Hepatocyte (in vitro differentiated cells): ENCODE measurements at regions not wholly inside any gene's neighbourhood (a gene's known extent, or its start where the extent isn't known, plus 50 kb on each side); places are given as distances from the start of the nearest gene placed in this dataset.

ENCODE experiments used
- DNase-seq: peaks from one replicate; pipeline ENCODE4 v3.0.0-alpha.2; 2016; ENCODE audit warnings: low spot score
- H2AFZ ChIP-seq: fragments of 200-600 bp; sonication (generic); 2 replicates; pipeline ENCODE4 v1.6.0; 2016; ENCODE audit warnings: antibody characterized with exemption, mild to moderate bottlenecking
- H3K27ac ChIP-seq: fragments of 200-600 bp; sonication (generic); 2 replicates; pipeline ENCODE4 v1.5.1; 2016; ENCODE audit warnings: mild to moderate bottlenecking
- H3K27me3 ChIP-seq: fragments of 200-600 bp; sonication (generic); 2 replicates; pipeline ENCODE4 v1.6.1; 2016
- H3K36me3 ChIP-seq: fragments of 200-600 bp; sonication (generic); replicated peaks from 2 replicates; pipeline ENCODE4 v1.5.1; 2016; ENCODE audit warnings: low read depth; ENCODE audit not compliant: insufficient read depth
- H3K4me1 ChIP-seq: fragments of 200-600 bp; sonication (generic); 2 replicates; pipeline ENCODE4 v1.5.1; 2016; ENCODE audit warnings: mild to moderate bottlenecking, moderate library complexity; ENCODE audit not compliant: insufficient read depth
- H3K4me2 ChIP-seq: fragments of 200-600 bp; sonication (generic); 2 replicates; pipeline ENCODE4 v1.6.0; 2016
- H3K4me3 ChIP-seq: fragments of 200-600 bp; sonication (generic); 2 replicates; pipeline ENCODE4 v1.5.1; 2016; ENCODE audit warnings: mild to moderate bottlenecking
- H3K79me2 ChIP-seq: fragments of 200-600 bp; sonication (generic); 2 replicates; pipeline ENCODE4 v1.6.0; 2017; ENCODE audit warnings: mild to moderate bottlenecking
- H3K9me2 ChIP-seq: fragments of 200-600 bp; sonication (generic); replicated peaks from 2 replicates; pipeline ENCODE4 v1.6.0; 2017; ENCODE audit warnings: mild to moderate bottlenecking; ENCODE audit not compliant: insufficient read depth
- H3K9me3 ChIP-seq: fragments of 200-600 bp; sonication (generic); 2 replicates; pipeline ENCODE4 v1.5.1; 2016; ENCODE audit warnings: low read depth, mild to moderate bottlenecking
- H4K20me1 ChIP-seq: fragments of 200-600 bp; sonication (generic); 2 replicates; pipeline ENCODE4 v1.6.0; 2016; ENCODE audit warnings: mild to moderate bottlenecking; ENCODE audit not compliant: insufficient read depth, poor library complexity, severe bottlenecking
- EZH2 ChIP-seq: fragments of 200-600 bp; sonication (generic); IDR thresholded peaks from 2 replicates; pipeline ENCODE4 v1.6.1; 2016; ENCODE audit warnings: antibody characterized with exemption, mild to moderate bottlenecking, borderline replicate concordance
- EZH2phosphoT487 ChIP-seq: fragments of 200-600 bp; sonication (generic); IDR thresholded peaks from one replicate; pipeline ENCODE4 v1.6.1; 2018; ENCODE audit warnings: antibody characterized with exemption, mild to moderate bottlenecking, low read depth, moderate library complexity; ENCODE audit not compliant: unreplicated experiment, severe bottlenecking
- WGBS: methylation state at CpG from one replicate; pipeline ENCODE4 v1.1.6; 2016; ENCODE audit warnings: low lambda C conversion rate; ENCODE audit errors: missing lambda C conversion rate; 5-methylcytosine and 5-hydroxymethylcytosine counted together
- TF ChIP-seq, protein P1 (sequence below): fragments of 200-600 bp; sonication (generic); IDR thresholded peaks from 2 replicates; pipeline ENCODE4 v1.5.1; 2016; ENCODE audit warnings: antibody characterized with exemption, mild to moderate bottlenecking; ENCODE audit not compliant: poor library complexity

DNA sequence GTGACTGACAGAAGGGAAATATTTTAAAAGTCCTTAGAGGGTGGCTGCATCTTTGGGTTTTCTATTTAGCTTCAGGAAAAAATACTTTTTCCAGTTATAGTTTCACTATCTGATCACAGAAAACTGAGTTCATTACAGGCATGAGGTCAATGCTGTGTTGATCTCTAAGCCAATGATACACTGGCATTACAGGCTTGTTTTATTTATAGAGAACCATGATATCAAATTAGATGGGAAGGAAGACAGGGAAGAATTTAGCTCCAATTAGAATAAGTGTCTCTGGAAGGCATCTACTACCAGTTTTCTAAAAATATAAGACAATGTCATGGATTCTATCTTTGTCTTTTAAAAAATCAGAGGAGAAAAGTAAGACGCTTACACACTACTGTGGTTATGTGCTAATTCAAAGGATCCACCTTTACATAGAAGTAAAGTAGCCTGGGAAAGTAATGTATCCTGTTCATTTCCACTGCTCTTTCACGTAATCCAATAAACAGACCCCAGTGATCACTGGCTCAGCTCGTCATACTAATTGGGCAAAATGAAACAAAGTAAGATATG, 344.5 kb upstream of the PPARGC1A start:
- no peak overlapping the region for H3K4me3 ChIP-seq
- peaks cover 4% of the 10 kb centered on the region for H3K27me3 ChIP-seq
- no peak overlapping the region for H3K4me2 ChIP-seq
- no peak for DNase-seq
- H3K9me3 ChIP-seq = no peaks in the 10 kb centered on the region
- no peaks in the 10 kb centered on the region for H3K36me3 ChIP-seq
- 77% methylated on average over 3 of the region's 3 CpGs for WGBS
- TF ChIP-seq EZH2phosphoT487 (no peak), EZH2 (no peak)
- TF ChIP-seq, protein P1, sequence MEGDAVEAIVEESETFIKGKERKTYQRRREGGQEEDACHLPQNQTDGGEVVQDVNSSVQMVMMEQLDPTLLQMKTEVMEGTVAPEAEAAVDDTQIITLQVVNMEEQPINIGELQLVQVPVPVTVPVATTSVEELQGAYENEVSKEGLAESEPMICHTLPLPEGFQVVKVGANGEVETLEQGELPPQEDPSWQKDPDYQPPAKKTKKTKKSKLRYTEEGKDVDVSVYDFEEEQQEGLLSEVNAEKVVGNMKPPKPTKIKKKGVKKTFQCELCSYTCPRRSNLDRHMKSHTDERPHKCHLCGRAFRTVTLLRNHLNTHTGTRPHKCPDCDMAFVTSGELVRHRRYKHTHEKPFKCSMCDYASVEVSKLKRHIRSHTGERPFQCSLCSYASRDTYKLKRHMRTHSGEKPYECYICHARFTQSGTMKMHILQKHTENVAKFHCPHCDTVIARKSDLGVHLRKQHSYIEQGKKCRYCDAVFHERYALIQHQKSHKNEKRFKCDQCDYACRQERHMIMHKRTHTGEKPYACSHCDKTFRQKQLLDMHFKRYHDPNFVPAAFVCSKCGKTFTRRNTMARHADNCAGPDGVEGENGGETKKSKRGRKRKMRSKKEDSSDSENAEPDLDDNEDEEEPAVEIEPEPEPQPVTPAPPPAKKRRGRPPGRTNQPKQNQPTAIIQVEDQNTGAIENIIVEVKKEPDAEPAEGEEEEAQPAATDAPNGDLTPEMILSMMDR = no peak
- H4K20me1 ChIP-seq = no peaks in the 10 kb centered on the region
- H3K27ac ChIP-seq = peak overlapping the region; percentile 77
- H2AFZ ChIP-seq = no peak overlapping the region
- no peaks in the 10 kb centered on the region for H3K9me2 ChIP-seq
- H3K4me1 ChIP-seq = no peaks in the 10 kb centered on the region
- no peaks in the 10 kb centered on the region for H3K79me2 ChIP-seq

DNA sequence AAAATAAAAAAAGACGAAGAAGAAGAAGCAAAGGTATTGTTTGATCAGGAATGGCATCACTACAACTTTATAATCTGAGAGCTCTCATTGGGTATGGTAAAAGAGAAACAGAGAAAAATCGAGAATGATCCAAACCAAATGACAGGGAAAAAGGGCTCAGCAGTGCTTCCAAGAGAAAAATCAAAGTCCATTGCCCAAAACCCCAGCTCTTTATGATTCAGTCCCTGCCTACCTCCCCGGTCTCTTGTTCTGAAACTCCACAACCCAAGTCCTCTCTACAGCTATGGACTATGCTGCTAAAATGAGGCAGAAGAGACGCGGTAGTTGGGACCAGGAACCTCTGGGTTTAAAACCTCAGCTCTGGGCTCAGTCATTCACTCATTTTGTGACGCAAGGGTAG, 341.1 kb upstream of the PPARGC1A start:
- Histone ChIP-seq H3K9me2 (no peaks in the 10 kb centered on the region), H3K27me3 (no peaks in the 10 kb centered on the region)

DNA sequence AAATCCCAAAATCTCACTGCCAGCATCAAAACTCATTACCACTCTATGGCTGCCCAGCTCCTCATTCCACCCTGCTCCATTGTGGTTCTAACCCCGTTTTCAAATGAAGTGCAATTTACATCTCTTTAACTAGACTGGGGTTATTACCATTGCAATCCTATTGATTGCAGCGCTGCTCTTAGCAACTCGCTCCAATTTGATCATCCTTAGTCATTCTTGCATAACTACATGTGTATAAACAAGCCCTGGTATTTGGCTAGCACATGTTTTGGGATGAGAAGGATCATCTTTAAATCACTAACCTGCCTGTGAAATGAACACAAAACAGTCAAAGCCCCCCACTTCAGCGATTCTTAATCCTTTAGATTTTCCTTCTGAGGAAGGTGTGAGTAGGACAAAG, 340.1 kb upstream of the PPARGC1A start:
- no peak overlapping the region for H3K4me2 ChIP-seq
- H3K36me3 ChIP-seq = no peaks in the 10 kb centered on the region
- H3K79me2 ChIP-seq = no peaks in the 10 kb centered on the region
- no peaks in the 10 kb centered on the region for H3K9me2 ChIP-seq
- H3K27me3 ChIP-seq = no peaks in the 10 kb centered on the region
- 61% methylated on average over 4 of the region's 4 CpGs for WGBS
- no peaks in the 10 kb centered on the region for H3K9me3 ChIP-seq
- TF ChIP-seq EZH2 (no peak), EZH2phosphoT487 (no peak)
- TF ChIP-seq, protein P1 = no peak
- H3K4me1 ChIP-seq = no peaks in the 10 kb centered on the region
- no peak overlapping the region for H3K4me3 ChIP-seq
- no peaks in the 10 kb centered on the region for H4K20me1 ChIP-seq
- no peak overlapping the region for H2AFZ ChIP-seq
- H3K27ac ChIP-seq = no peak overlapping the region
- no peak for DNase-seq

More for the DNA sequence above, 341.1 kb upstream of the PPARGC1A start:
- no peak for DNase-seq
- 90% methylated on average over 6 of the region's 6 CpGs for WGBS
- H3K9me3 ChIP-seq = no peaks in the 10 kb centered on the region
- no peaks in the 10 kb centered on the region for H3K79me2 ChIP-seq
- TF ChIP-seq, protein P1 = no peak
- TF ChIP-seq EZH2 (no peak), EZH2phosphoT487 (no peak)
- H4K20me1 ChIP-seq = no peaks in the 10 kb centered on the region
- H3K4me3 ChIP-seq = no peak overlapping the region
- H2AFZ ChIP-seq = no peak overlapping the region
- H3K4me1 ChIP-seq = no peaks in the 10 kb centered on the region
- H3K4me2 ChIP-seq = no peak overlapping the region
- no peaks in the 10 kb centered on the region for H3K36me3 ChIP-seq
- no peak overlapping the region for H3K27ac ChIP-seq
